Muscle layer of duodenum (tissue), 2 donors: ENCODE measurements at regions not wholly inside any gene's neighbourhood (a gene's known extent, or its start where the extent isn't known, plus 50 kb on each side); places are given as distances from the start of the nearest gene placed in this dataset.

ENCODE experiments used
- H3K27ac ChIP-seq: one replicate; pipeline ENCODE4 v1.7.0; 2013; ENCODE audit warnings: mild to moderate bottlenecking, low read length
- H3K27me3 ChIP-seq: one replicate; pipeline ENCODE4 v1.7.0; 2013; ENCODE audit warnings: low read depth, mild to moderate bottlenecking, control low read depth, low read length
- H3K36me3 ChIP-seq, 2 donors: one replicate each; pipeline ENCODE4 v1.7.0; 2013; ENCODE audit warnings: low read length in 2 of 2, control low read depth in 1 of 2, mild to moderate bottlenecking in 1 of 2; ENCODE audit not compliant: insufficient read depth in 2 of 2, control insufficient read depth in 1 of 2
- H3K4me1 ChIP-seq, 2 donors: one replicate each; pipeline ENCODE4 v1.7.0; 2013; ENCODE audit warnings: low read length in 2 of 2, mild to moderate bottlenecking in 2 of 2, control low read depth in 1 of 2, moderate library complexity in 1 of 2; ENCODE audit not compliant: insufficient read depth in 2 of 2, control insufficient read depth in 1 of 2
- H3K4me3 ChIP-seq, 2 donors: one replicate each; pipeline ENCODE4 v1.7.0; 2013; ENCODE audit warnings: low read length in 2 of 2, low read depth in 1 of 2, mild to moderate bottlenecking in 1 of 2
- H3K9me3 ChIP-seq, 2 donors: one replicate each; pipeline ENCODE4 v1.7.0; 2013; ENCODE audit warnings: low read length in 2 of 2, control low read depth in 1 of 2, mild to moderate bottlenecking in 1 of 2; ENCODE audit not compliant: control insufficient read depth in 1 of 2
- donor health status: healthy.

- Histone ChIP-seq H3K4me1 (no peaks in the 10 kb centered on the region), H3K27me3 (no peaks in the 10 kb centered on the region), H3K9me3 (no peaks in the 10 kb centered on the region), H3K27ac (no peak overlapping the region), H3K36me3 (no peaks in the 10 kb centered on the region), H3K4me3 (no peak overlapping the region)
Observed at GRCh38 chr13:82447416-82448077, 1434.7 kb downstream of the SLITRK1 start.

- Histone ChIP-seq H3K4me3 (no peak overlapping the region), H3K36me3 (no peaks in the 10 kb centered on the region), H3K9me3 (peaks cover 0 to 3% of the 10 kb centered on the region in 2 donors), H3K27me3 (no peaks in the 10 kb centered on the region), H3K27ac (no peak overlapping the region), H3K4me1 (no peaks in the 10 kb centered on the region)
Observed at GRCh38 chr13:82439159-82439904, 1442.9 kb downstream of the SLITRK1 start.

GRCh38 chr13:82438320-82438719 is 1444.0 kb downstream of the SLITRK1 start:
- H3K27me3 ChIP-seq, result no peaks in the 10 kb centered on the region
- H3K27ac ChIP-seq, result no peak overlapping the region
- no peaks in the 10 kb centered on the region for H3K4me1 ChIP-seq
- peaks cover 0 to 3% of the 10 kb centered on the region in 2 donors for H3K9me3 ChIP-seq
- H3K36me3 ChIP-seq, result no peaks in the 10 kb centered on the region
- no peak overlapping the region for H3K4me3 ChIP-seq

- no peaks in the 10 kb centered on the region for H3K36me3 ChIP-seq
- H3K4me3 ChIP-seq, result no peak overlapping the region
- peaks cover 0 to 3% of the 10 kb centered on the region in 2 donors for H3K9me3 ChIP-seq
- H3K27me3 ChIP-seq, result no peaks in the 10 kb centered on the region
- H3K27ac ChIP-seq, result no peak overlapping the region
- no peaks in the 10 kb centered on the region for H3K4me1 ChIP-seq
Observed at GRCh38 chr13:82436099-82436585, 1446.1 kb downstream of the SLITRK1 start.

GRCh38 chr13:82432949-82433348 is 1449.3 kb downstream of the SLITRK1 start:
- Histone ChIP-seq H3K4me1 (no peaks in the 10 kb centered on the region), H3K27me3 (no peaks in the 10 kb centered on the region), H3K36me3 (no peaks in the 10 kb centered on the region), H3K9me3 (no peaks in the 10 kb centered on the region), H3K27ac (no peak overlapping the region), H3K4me3 (no peak overlapping the region)

- Histone ChIP-seq H3K9me3 (no peaks in the 10 kb centered on the region), H3K27ac (no peak overlapping the region), H3K27me3 (no peaks in the 10 kb centered on the region), H3K36me3 (no peaks in the 10 kb centered on the region), H3K4me1 (no peaks in the 10 kb centered on the region), H3K4me3 (no peak overlapping the region)
Observed at GRCh38 chr13:82412749-82413148, 1469.5 kb downstream of the SLITRK1 start.

- no peaks in the 10 kb centered on the region for H3K36me3 ChIP-seq
- H3K9me3 ChIP-seq, result peaks cover 0 to 4% of the 10 kb centered on the region in 2 donors
- no peak overlapping the region for H3K4me3 ChIP-seq
- H3K27ac ChIP-seq, result no peak overlapping the region
- H3K27me3 ChIP-seq, result no peaks in the 10 kb centered on the region
- no peaks in the 10 kb centered on the region for H3K4me1 ChIP-seq
Observed at GRCh38 chr13:82407321-82407720, 1475.0 kb downstream of the SLITRK1 start.

- Histone ChIP-seq H3K36me3 (no peaks in the 10 kb centered on the region), H3K27ac (no peak overlapping the region), H3K27me3 (no peaks in the 10 kb centered on the region), H3K4me1 (no peaks in the 10 kb centered on the region), H3K9me3 (peaks cover 0 to 3% of the 10 kb centered on the region in 2 donors), H3K4me3 (no peak overlapping the region)
Observed at GRCh38 chr13:82374719-82375118, 1507.6 kb downstream of the SLITRK1 start.

GRCh38 chr13:82370316-82370715 is 1512.0 kb downstream of the SLITRK1 start:
- Histone ChIP-seq H3K27ac (no peak overlapping the region), H3K4me3 (no peak overlapping the region), H3K27me3 (no peaks in the 10 kb centered on the region), H3K36me3 (no peaks in the 10 kb centered on the region), H3K9me3 (no peaks in the 10 kb centered on the region), H3K4me1 (no peaks in the 10 kb centered on the region)

GRCh38 chr13:82364525-82364924 is 1517.7 kb downstream of the SLITRK1 start:
- H3K9me3 ChIP-seq, result no peaks in the 10 kb centered on the region
- H3K4me3 ChIP-seq, result no peak overlapping the region
- H3K36me3 ChIP-seq, result no peaks in the 10 kb centered on the region
- H3K27me3 ChIP-seq, result no peaks in the 10 kb centered on the region
- H3K27ac ChIP-seq, result no peak overlapping the region
- H3K4me1 ChIP-seq, result no peaks in the 10 kb centered on the region

GRCh38 chr13:82358284-82358683 is 1524.0 kb downstream of the SLITRK1 start:
- Histone ChIP-seq H3K27me3 (no peaks in the 10 kb centered on the region), H3K4me1 (peaks cover 0 to 3% of the 10 kb centered on the region in 2 donors), H3K4me3 (no peak overlapping the region), H3K27ac (no peak overlapping the region), H3K36me3 (no peaks in the 10 kb centered on the region), H3K9me3 (no peaks in the 10 kb centered on the region)
